OCI-LY3 (cell line): ENCODE measurements at regions not wholly inside any gene's neighbourhood (a gene's known extent, or its start where the extent isn't known, plus 50 kb on each side); places are given as distances from the start of the nearest gene placed in this dataset.

Experiments used
- H2AFZ ChIP-seq: fragments of 200-600, 300-600 bp; shearing (Covaris generic); 2 replicates; pipeline ENCODE4 v1.6.0; 2014; ENCODE audit warnings: antibody characterized with exemption, low read depth, low read length
- H3K27ac ChIP-seq: fragments of 200-600, 300-600 bp; sonication (generic); 2 replicates; pipeline ENCODE4 v1.5.1; 2014; ENCODE audit warnings: mild to moderate bottlenecking, low read length, moderate library complexity, mixed read lengths
- H3K27me3 ChIP-seq: fragments of 200-600, 300-600 bp; sonication (generic); 2 replicates; pipeline ENCODE4 v1.6.1; 2014; ENCODE audit warnings: low read depth, low read length, mixed read lengths
- H3K36me3 ChIP-seq: fragments of 200-600, 300-600 bp; sonication (generic); replicated peaks from 2 replicates; pipeline ENCODE3; 2014; ENCODE audit warnings: low read depth, low read length, mixed read lengths
- H3K4me1 ChIP-seq: fragments of 300-600, 200-600 bp; sonication (generic); 2 replicates; pipeline ENCODE4 v1.6.1; 2014; ENCODE audit warnings: low read length, mixed read lengths
- H3K4me2 ChIP-seq: fragments of 200-600, 300-600 bp; sonication (generic); 2 replicates; pipeline ENCODE4 v1.6.1; 2014; ENCODE audit warnings: low read length, mixed read lengths
- H3K4me3 ChIP-seq: fragments of 300-600, 200-600 bp; sonication (generic); 2 replicates; pipeline ENCODE4 v1.5.1; 2014; ENCODE audit warnings: antibody characterized with exemption, mild to moderate bottlenecking, low read length, moderate library complexity
- H3K79me2 ChIP-seq: fragments of 300-600, 200-600 bp; shearing (Covaris generic); 2 replicates; pipeline ENCODE4 v1.6.1; 2014; ENCODE audit warnings: mild to moderate bottlenecking, low read length, mixed read lengths
- H3K9ac ChIP-seq: fragments of 300-600, 200-600 bp; shearing (Covaris generic); 2 replicates; pipeline ENCODE4 v1.6.0; 2014; ENCODE audit warnings: mild to moderate bottlenecking, low read length, moderate library complexity
- H3K9me3 ChIP-seq: fragments of 200-600, 300-600 bp; shearing (Covaris generic); 2 replicates; pipeline ENCODE4 v1.6.1; 2014; ENCODE audit warnings: low read length, mixed read lengths; ENCODE audit not compliant: insufficient read depth
- H4K20me1 ChIP-seq: fragments of 200-600, 300-600 bp; sonication (generic); 2 replicates; pipeline ENCODE4 v1.6.1; 2016; ENCODE audit warnings: low read length, mixed read lengths; ENCODE audit not compliant: insufficient read depth
- EZH2phosphoT487 ChIP-seq: fragments of 200-600 bp; shearing (Covaris generic); IDR thresholded peaks from 2 replicates; pipeline ENCODE4 v1.6.1; 2018; ENCODE audit warnings: antibody characterized with exemption, mixed run types, low read depth
- TF ChIP-seq, protein P1 (sequence below): fragments of 200-600, 300-600 bp; sonication (generic); IDR thresholded peaks from 2 replicates; pipeline ENCODE4 v1.5.1; 2014; ENCODE audit warnings: antibody characterized with exemption, low read length, low read depth

DNA sequence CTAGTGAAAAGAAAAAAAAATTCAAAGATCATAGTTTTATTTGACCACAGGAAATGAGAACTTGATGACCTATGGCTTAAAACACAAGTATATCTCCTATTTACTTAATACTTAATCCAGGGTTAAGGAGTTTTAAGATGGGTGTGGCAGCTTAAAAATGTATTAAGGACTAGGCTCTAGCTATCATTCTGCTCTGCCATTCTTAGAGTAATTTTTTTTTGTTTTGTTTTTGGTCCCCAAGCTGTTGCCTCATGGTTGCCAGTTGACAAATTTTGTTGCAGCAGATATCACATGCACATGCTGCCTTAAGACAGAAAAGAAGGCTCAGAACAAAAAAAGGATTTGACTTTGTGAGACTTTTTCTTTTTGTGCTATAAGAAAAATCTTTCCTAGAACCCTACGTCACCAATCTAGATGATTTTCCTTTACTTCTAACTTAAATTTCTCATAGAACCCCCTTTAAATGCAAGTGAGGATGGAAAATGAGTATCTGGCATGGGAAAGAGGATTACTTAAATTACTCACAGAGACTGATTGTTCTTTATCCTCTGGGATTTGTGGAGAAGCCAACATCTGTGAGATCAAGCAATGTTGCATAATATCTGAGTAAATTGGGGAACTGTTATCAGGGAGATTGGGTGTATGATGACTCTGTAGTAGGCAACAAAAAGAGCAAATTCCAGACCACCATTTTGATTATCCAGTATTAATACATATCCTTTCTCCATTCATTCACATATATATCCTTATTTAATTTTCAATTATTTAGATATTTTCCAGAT lies 364.7 kb upstream of the CD180 start:
- Histone ChIP-seq H3K79me2 (no peaks in the 10 kb centered on the region), H3K4me2 (no peak overlapping the region), H3K36me3 (no peaks in the 10 kb centered on the region), H2AFZ (no peak overlapping the region), H3K27ac (no peak overlapping the region), H3K4me1 (no peaks in the 10 kb centered on the region), H3K9me3 (no peaks in the 10 kb centered on the region), H3K27me3 (no peaks in the 10 kb centered on the region), H3K9ac (no peak overlapping the region), H3K4me3 (no peak overlapping the region), H4K20me1 (no peaks in the 10 kb centered on the region)
- TF ChIP-seq, protein P1, sequence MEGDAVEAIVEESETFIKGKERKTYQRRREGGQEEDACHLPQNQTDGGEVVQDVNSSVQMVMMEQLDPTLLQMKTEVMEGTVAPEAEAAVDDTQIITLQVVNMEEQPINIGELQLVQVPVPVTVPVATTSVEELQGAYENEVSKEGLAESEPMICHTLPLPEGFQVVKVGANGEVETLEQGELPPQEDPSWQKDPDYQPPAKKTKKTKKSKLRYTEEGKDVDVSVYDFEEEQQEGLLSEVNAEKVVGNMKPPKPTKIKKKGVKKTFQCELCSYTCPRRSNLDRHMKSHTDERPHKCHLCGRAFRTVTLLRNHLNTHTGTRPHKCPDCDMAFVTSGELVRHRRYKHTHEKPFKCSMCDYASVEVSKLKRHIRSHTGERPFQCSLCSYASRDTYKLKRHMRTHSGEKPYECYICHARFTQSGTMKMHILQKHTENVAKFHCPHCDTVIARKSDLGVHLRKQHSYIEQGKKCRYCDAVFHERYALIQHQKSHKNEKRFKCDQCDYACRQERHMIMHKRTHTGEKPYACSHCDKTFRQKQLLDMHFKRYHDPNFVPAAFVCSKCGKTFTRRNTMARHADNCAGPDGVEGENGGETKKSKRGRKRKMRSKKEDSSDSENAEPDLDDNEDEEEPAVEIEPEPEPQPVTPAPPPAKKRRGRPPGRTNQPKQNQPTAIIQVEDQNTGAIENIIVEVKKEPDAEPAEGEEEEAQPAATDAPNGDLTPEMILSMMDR = no peak
- TF ChIP-seq EZH2phosphoT487 = no peak

DNA sequence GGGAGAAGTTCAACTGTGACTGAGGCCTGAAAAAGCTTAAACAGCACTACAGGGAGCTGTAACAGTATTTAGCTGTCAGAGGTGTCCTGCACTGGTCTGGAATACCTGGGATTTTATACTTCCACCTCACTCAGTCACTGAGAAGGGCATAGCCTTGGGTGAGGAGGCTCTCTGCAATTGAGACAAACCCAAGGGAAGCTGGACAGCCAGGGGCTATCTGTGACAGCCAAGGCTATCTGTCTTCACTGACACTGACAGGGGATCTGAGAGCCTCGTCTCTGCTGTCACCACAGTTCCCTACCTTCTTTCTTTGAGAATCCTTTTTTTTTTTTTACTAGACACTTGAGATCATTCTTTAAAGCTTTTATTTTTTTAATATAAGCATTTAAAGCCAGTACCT lies 356.2 kb upstream of the CD180 start:
- TF ChIP-seq EZH2phosphoT487 = no peak
- TF ChIP-seq, protein P1 = no peak
- Histone ChIP-seq H3K9me3 (no peaks in the 10 kb centered on the region), H3K36me3 (no peaks in the 10 kb centered on the region), H2AFZ (no peak overlapping the region), H3K27ac (no peak overlapping the region), H3K4me3 (no peak overlapping the region), H3K9ac (no peak overlapping the region), H3K27me3 (no peaks in the 10 kb centered on the region), H4K20me1 (no peaks in the 10 kb centered on the region), H3K4me2 (no peak overlapping the region), H3K4me1 (peaks cover 10% of the 10 kb centered on the region), H3K79me2 (no peaks in the 10 kb centered on the region)

- no peak overlapping the region for H3K27ac ChIP-seq
- no peak for TF ChIP-seq EZH2phosphoT487
- TF ChIP-seq, protein P1 = no peak
- H3K4me3 ChIP-seq = no peak overlapping the region
- H3K9ac ChIP-seq = no peak overlapping the region
- no peaks in the 10 kb centered on the region for H3K27me3 ChIP-seq
- 0 out of 2 replicates have a peak, but pooled peaks cover 3% of the 10 kb centered on the region for H3K9me3 ChIP-seq
- no peak overlapping the region for H3K4me2 ChIP-seq
- H3K79me2 ChIP-seq = no peaks in the 10 kb centered on the region
- no peak overlapping the region for H2AFZ ChIP-seq
- no peaks in the 10 kb centered on the region for H4K20me1 ChIP-seq
- no peaks in the 10 kb centered on the region for H3K36me3 ChIP-seq
- peaks cover 18% of the 10 kb centered on the region for H3K4me1 ChIP-seq
Observed at GRCh38 chr5:67549947-67550346, 353.3 kb upstream of the CD180 start.

- H3K27ac ChIP-seq = no peak overlapping the region
- no peak overlapping the region for H2AFZ ChIP-seq
- TF ChIP-seq, protein P1 = no peak
- TF ChIP-seq EZH2phosphoT487 = no peak
- no peak overlapping the region for H3K9ac ChIP-seq
- H3K79me2 ChIP-seq = no peaks in the 10 kb centered on the region
- H3K4me3 ChIP-seq = no peak overlapping the region
- no peak overlapping the region for H3K4me2 ChIP-seq
- no peaks in the 10 kb centered on the region for H4K20me1 ChIP-seq
- H3K27me3 ChIP-seq = no peaks in the 10 kb centered on the region
- 0 out of 2 replicates have a peak, but pooled peaks cover 3% of the 10 kb centered on the region for H3K9me3 ChIP-seq
- H3K36me3 ChIP-seq = no peaks in the 10 kb centered on the region
- peaks cover 23% of the 10 kb centered on the region for H3K4me1 ChIP-seq
Observed at GRCh38 chr5:67549296-67549618, 352.7 kb upstream of the CD180 start.
